GM19397 (cell line): ENCODE measurements at regions not wholly inside any gene's neighbourhood (a gene's known extent, or its start where the extent isn't known, plus 50 kb on each side); places are given as distances from the start of the nearest gene placed in this dataset.

Experiments used
- ATAC-seq: cut with Tn5 transposase; IDR thresholded peaks from one replicate; pipeline ENCODE4 v1.9.1; 2021; ENCODE audit warnings: mild to moderate bottlenecking, moderate library complexity; ENCODE audit not compliant: unreplicated experiment

- ATAC-seq = no peak
These were observed 1281.8 kb upstream of the MAP3K7 start for GRCh38 chr6:91868539-91869202.

GRCh38 chr6:91865889-91866288 lies 1279.0 kb upstream of the MAP3K7 start:
- ATAC-seq = no peak

- ATAC-seq = no peak
These were observed 1278.0 kb upstream of the MAP3K7 start for GRCh38 chr6:91864911-91865310.

GRCh38 chr6:91860541-91861335 lies 1273.9 kb upstream of the MAP3K7 start:
- ATAC-seq = no peak

- no peak for ATAC-seq
These were observed 1265.4 kb upstream of the MAP3K7 start for GRCh38 chr6:91852252-91852651.

- no peak for ATAC-seq
These were observed 1247.9 kb upstream of the MAP3K7 start for GRCh38 chr6:91834813-91835212.

- no peak for ATAC-seq
These were observed 1240.3 kb upstream of the MAP3K7 start for GRCh38 chr6:91827151-91827550.

GRCh38 chr6:91826128-91826527 lies 1239.3 kb upstream of the MAP3K7 start:
- ATAC-seq = no peak

- no peak for ATAC-seq
These were observed 1237.5 kb upstream of the MAP3K7 start for GRCh38 chr6:91824331-91824730.

- no peak for ATAC-seq
These were observed 1235.7 kb upstream of the MAP3K7 start for GRCh38 chr6:91822581-91822980.

- no peak for ATAC-seq
These were observed 1229.5 kb upstream of the MAP3K7 start for GRCh38 chr6:91816335-91816734.

GRCh38 chr6:91813641-91814040 lies 1226.8 kb upstream of the MAP3K7 start:
- no peak for ATAC-seq

GRCh38 chr6:91812596-91813274 lies 1225.9 kb upstream of the MAP3K7 start:
- ATAC-seq = no peak

GRCh38 chr6:91804981-91805380 lies 1218.1 kb upstream of the MAP3K7 start:
- no peak for ATAC-seq

- ATAC-seq = no peak
These were observed 1215.6 kb upstream of the MAP3K7 start for GRCh38 chr6:91802431-91802830.

GRCh38 chr6:91796603-91797002 lies 1209.7 kb upstream of the MAP3K7 start:
- no peak for ATAC-seq

- ATAC-seq = no peak
These were observed 1201.6 kb upstream of the MAP3K7 start for GRCh38 chr6:91788501-91788900.

GRCh38 chr6:91786474-91787184 lies 1199.8 kb upstream of the MAP3K7 start:
- ATAC-seq = no peak

- ATAC-seq = no peak
These were observed 1195.9 kb upstream of the MAP3K7 start for GRCh38 chr6:91782802-91783201.

GRCh38 chr6:91781946-91782345 lies 1195.1 kb upstream of the MAP3K7 start:
- no peak for ATAC-seq

GRCh38 chr6:91780270-91780669 lies 1193.4 kb upstream of the MAP3K7 start:
- ATAC-seq = no peak
